CD4-positive, alpha-beta T cell treated with Interleukin-12 subunit alpha and Interleukin-12 subunit beta, for 1 hour (primary cell): ENCODE measurements at regions not wholly inside any gene's neighbourhood (a gene's known extent, or its start where the extent isn't known, plus 50 kb on each side); places are given as distances from the start of the nearest gene placed in this dataset.
"Not testable (repeated sequence)": the region's sequence is repeated elsewhere in the genome, so short reads cannot be mapped to it uniquely, and the experiment has no call there.

ENCODE experiments used
- DNase-seq: peaks from one replicate; pipeline ENCODE4 v3.0.0-alpha.2; 2020

DNA sequence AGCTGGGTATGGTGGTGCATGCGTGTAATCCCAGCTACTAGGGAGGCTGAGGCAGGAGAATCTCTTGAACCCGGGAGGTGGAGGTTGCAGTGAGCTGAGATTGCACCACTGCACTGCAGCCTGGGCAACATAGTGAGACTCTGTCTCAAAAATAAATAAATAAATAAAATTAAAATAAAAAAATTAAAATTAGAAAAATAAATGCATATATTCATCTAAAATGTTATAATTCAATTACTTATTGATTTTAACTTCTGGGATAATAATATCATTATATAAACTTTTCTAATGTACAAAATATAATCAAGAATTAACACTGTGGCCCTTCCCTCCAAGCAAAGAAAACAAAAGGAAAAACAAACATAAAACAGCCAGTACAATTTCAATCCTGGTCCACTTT is 485.4 kb upstream of the SOX11 start:
- DNase-seq, result not testable (repeated sequence)

DNA sequence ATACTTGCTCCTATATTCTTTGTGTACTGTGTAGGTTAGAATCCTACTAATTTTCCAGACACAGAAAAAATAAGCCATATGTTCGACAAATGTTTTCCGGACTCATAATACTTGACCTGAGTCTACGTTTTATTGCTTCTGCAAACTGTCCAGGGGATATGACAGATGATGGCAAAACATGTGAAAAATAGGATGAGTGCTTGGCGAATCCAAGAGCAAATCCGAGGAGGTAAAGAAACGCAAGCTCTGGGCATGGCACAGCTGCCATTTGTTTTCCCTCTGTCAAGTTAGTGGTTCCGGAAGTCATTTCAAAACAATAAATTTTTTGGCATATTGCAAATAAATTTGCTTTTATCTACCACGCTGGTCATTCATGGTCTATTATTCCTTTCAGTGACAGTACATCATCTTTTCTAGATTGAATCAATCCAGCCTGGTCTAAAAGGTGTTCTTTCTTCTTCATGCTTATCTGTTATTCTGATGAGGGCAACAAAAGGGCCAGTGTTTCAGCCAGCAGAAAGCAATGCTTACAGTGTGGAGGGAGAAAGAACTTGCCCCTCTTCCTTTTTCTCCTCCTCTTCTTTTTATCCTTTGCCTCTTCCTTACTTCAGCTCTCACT is 476.1 kb upstream of the SOX11 start:
- DNase-seq, result no peak

DNA sequence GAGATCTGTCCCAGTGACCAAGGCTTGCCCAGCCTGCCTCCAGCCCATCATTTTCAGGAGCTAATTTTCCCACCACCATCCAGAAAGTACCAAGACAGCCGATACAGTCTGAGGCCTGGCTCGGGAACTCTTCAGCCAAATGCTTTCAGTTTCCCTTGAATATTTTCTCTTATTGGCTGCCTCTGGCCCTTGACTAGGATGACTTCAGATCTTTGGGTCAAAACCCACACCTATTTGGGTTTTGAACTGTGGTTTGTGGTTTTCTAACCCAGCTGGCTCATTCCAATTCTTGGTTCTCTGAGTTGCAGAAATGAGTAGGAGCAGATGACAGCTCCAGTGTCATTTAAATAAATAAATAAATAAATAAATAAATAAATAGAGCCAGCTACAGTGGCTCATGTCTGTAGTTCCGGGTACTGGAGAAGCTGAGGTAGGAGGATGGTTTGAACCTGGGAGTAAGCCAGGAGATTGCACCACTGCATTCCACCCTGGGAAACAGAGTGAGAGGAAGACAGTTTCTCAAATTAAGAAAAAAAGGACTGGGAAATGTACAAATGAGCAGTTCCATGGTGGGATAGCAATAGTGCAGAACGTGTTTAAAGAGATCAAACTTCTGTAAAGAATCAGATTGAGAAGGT is 465.0 kb upstream of the SOX11 start:
- DNase-seq, result no peak

DNA sequence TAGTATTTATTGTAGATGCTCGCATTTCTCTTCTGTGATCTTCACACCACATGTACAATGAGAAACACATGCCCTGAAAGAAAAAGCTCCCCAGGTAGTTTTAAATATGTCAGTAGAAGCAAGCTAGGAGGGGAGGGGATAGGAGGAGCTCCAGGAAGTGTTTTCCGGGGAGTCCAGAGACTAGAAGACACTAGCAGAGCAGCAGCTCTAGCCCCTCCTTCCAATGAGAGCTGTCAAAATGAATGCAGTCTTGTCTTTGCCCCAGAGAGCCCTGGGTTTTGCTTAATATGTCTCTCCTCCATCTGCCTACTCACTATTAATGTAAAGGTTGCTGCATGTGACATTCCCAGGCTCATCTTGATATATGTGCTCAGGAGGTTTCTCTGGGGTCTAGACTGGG is 462.6 kb upstream of the SOX11 start:
- no peak for DNase-seq

DNA sequence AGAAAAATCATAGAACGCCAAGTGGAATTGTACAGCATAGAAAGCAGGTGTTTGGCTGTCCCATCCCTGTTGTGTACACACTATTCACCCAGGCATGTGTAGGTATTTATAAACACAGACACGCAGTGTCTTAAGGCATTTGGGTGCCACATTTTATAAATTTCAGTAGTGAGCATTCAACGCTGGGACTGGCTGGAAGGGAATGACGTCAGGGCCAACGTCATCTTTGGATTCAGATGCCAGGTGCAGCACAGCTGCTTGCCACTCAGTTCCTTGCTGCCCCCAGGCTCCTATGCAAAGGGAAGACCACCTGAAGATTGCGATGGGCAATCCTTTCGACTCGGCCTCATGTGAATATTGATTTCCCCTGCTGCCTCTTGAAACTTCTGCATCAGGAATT is 461.7 kb upstream of the SOX11 start:
- no peak for DNase-seq

DNA sequence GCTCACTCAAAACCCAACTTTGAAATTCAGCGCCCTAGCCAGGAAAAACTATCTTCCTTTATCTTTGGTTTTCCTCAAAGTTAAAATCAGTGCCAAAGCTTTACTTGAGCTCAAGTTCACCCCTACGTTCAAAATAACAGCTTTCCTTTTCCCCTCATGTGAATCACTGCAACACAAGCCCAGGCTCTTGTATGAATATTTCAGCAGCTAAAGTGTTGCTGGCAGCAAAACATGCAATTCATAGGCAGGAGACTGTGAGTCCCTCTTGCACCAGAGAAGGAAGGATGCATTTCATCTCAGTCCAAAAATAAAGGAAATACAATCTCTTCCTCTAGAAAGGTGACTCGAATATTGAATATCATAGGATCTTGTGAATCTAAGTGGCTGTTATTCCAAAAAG is 461.3 kb upstream of the SOX11 start:
- no peak for DNase-seq

DNA sequence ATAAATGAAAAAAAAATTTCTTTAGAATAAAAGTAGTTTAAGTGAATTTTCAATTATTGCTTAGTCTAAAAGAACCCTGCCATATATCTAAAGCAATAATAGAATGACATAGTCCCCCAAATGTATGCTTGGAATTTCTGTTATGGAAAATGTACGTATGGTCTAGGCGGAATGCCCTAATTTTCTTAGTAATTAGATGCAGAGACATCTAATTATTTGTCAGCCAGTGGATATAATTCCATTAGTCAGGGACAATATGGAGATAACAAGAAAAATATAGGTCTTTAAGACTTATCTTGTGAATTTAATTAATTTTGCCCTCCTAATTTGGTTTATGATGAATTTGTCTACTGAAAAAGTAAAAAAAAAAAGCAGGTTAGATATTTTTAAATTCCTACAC is 460.9 kb upstream of the SOX11 start:
- no peak for DNase-seq

DNA sequence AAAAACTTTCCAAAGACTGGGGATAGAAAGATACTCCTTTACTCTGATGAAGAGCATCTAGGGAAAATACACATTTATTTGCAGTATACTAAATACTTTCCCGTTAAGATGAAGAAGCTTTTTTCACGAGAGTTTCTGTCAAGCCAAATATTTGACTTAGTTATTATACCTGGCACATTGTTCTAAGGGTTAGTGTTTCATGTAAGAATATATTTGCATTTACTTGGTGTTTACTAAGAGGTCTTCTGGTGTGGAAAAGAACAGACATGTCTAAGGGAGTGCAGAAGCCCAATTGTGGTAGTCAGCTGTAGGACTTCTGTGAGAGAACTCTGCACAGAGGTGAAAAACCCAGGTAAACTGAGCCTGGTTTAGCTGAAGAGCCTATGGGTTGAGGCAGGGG is 457.6 kb upstream of the SOX11 start:
- no peak for DNase-seq

DNA sequence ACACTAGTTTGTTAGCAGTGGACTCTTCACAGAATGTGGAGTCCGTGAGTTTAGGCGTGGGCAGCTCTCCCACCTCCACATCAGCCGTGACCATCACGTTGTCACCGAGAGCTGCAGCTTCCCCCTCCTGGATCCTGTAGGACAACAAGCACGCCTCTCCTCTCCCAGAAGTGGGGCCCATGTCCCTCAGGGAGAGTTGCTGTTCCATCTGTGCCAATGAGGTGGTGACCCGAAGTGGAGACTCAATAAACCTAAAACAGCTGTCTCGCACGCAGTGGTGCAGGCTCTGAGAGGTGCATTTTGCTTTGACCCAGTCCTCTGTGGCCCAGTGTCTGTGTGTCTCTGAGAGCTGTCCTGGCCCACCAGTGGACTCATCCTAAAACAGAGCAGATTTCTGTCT is 456.5 kb upstream of the SOX11 start:
- no peak for DNase-seq

DNA sequence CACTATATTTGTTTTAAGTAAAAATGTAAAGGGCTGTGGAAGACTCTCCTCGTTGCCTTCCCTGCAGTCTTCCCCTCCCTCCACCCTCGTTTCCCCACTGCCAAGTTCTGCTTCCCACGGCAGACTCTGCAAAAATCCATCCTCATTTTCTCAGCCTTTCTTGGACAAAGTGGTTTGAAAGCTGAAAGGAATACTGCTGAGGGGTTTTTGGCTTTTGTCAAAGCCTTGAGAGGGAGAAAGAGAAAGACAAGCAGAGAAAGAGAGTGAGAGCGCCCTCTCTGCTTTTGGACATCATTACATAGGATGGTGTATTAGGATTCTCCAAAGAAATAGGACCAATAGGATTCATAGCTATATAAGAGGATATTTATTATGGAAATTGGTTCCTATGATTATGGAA is 455.9 kb upstream of the SOX11 start:
- DNase-seq, result no peak

DNA sequence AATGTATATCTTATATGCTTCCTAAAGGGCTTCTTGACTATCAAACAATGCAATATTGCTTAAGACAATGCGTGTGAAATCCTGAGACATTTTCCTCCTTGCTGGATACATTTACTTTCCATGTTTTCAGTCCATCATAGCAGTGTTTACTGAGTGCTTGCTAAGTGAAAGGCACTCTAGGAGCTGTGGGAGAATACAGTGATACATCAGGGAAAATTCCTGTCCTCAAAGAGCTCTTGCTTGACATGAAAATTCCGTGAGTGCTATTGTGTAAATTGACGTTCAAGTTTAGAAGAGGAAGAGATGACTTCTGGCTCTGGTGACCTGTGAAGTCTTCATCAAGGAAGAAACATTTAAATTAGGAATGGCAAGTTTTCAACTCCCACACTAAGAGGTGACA is 449.4 kb upstream of the SOX11 start:
- no peak for DNase-seq

DNA sequence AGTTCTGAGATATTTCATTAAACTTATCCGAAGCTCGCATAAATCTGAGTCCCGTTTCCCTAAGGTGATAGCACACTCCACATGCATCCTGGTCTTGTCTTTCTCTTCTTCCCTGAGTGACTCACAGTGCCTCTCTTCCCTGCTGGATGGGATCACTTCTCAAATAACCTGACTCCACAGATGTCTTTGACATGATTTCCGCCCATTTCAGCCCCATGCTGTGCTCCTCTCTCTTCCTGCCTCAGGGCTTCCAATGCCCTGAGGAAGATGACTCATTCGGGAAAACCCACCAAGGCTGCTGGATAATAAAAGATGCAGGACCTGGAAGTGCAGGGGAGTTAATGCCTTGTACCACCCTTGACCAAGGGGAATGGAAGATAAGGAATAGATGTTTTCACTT is 441.7 kb upstream of the SOX11 start:
- no peak for DNase-seq

DNA sequence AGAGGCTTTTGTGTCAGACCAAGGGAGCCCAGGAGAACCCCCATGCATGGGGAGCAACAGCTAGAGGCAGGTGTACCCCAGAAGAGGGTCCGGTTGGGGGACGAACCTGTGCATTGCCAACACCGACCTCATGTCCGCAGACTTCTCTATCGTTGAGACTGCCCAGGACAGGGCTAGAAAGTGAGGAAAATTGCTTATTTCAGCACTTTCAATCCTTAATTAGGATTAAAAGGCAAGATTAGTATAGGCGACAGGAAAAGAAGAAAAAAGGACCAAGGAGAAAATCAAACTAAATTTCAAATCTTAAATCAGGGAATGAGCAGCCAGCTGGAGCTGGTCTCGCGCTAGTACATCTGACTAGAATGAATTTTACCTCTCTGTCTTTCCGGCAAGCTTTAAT is 438.9 kb upstream of the SOX11 start:
- DNase-seq, result no peak

DNA sequence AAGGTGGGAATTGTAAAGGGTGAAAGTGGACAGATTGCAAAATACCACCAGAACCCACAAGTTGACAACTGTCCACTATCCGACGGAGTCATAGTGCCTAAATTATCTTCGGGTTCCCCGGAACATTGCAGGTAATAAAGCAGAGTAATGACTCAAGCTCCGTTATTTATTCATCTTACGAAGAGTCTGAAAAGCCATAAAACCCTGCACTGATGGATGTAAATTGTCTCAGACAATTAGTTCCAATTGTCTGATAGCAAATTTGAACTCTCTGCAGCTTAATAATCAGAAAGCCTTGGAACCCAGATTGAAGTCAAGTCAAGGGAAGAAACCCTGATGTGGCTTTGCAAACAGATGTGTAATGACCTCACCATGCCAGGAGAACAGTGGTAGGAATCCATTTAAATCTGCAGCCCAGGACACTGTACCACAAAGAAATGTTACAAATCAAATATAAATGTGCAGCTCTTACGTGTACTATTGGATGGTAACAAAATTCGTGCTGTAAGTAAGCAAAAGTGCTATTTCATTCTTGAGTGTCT is 437.3 kb upstream of the SOX11 start:
- no peak for DNase-seq

DNA sequence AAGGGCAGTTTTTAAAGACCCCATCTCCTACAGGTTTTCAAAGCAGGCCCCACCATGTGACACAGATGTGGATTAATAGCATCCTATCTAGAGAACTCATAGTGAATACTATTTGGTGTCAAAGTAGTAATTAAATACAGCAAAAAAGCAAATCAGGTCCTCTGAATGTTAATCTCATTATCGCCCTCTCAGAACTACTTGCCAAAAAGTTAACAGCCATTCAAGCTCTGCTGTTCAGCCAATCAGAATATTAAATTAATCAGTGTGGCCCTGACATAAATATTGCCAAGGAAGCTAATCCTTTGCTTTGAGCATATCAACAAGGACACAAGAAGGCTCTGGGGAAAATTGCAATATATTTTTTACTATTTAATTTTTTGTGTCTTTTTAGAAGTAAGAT is 428.9 kb upstream of the SOX11 start:
- no peak for DNase-seq

DNA sequence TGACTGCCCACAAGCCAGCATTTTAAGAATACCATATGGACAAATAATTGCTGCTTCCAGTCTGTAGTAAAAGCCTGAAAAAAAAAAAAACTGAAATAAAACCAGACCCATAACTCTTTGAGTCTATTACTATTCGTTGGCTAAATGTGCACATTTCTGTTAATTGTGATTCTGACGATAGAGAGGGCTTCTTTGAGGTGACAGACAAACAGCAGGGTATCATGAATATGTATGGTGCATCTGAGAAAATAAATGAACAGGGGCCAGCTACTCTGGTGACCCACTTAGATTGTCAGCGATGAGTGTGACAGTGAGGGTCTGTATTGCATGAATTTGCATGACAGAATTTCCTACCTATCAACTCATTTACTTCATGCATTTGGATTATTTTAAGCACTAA is 427.8 kb upstream of the SOX11 start:
- no peak for DNase-seq

DNA sequence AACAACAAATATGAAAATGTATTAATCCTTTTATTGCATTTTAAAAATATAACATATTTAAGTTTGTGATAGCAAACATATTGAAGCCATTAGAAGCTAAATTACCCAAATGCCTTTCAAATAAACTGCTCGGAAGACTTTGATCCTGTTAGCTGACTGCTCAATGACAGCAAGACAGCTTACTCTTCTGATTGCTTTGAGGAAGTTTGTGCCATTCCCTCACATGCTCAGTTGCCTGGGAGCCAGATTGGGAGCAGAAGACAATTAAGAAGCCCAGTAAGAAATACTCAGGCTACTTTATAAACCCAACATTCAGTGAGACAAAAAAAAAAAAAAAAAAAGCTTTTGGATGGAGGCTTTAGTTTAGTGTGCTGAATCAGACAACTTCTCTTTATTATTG is 407.1 kb upstream of the SOX11 start:
- no peak for DNase-seq

DNA sequence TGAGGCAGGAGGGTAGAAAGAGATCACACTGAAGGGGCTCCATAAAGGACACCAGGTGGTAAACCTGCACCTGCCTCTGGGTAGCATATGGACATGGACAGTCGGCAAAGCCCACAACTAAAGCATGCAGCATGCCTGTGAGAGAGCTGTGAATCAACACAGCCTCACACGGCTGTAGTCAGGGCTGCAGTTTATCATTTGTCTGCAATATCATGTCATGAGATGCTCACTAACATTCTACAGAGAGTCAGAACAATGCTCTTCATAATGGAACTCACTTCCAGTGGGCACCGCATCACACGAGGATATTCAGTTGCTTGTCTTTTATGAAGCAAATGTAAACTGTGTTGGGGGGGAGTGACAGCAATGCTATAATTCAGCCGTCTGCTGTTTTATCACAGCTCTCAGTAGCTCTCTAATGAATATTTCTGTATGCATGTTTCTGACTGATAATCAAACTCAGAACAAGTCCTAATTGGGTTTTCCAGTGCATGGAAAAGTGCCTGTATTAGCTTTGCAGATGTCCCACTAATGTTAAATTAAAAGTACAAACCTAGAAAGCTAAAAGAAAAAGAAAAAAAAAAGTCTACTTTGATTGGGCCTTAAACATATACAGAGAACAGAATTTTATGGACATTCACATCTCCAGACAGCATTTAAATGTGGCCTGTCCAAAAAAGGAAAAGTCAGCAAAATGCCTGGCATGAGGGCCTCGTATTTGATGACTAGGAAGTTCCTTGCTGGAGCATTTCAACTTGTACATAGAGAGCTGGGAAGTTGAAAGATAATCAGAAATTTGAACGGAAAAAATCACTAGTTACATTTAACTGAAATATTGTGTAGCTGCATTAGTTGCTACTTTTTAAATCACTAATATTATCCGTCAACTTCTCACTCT is 406.1 kb upstream of the SOX11 start:
- DNase-seq, result no peak

DNA sequence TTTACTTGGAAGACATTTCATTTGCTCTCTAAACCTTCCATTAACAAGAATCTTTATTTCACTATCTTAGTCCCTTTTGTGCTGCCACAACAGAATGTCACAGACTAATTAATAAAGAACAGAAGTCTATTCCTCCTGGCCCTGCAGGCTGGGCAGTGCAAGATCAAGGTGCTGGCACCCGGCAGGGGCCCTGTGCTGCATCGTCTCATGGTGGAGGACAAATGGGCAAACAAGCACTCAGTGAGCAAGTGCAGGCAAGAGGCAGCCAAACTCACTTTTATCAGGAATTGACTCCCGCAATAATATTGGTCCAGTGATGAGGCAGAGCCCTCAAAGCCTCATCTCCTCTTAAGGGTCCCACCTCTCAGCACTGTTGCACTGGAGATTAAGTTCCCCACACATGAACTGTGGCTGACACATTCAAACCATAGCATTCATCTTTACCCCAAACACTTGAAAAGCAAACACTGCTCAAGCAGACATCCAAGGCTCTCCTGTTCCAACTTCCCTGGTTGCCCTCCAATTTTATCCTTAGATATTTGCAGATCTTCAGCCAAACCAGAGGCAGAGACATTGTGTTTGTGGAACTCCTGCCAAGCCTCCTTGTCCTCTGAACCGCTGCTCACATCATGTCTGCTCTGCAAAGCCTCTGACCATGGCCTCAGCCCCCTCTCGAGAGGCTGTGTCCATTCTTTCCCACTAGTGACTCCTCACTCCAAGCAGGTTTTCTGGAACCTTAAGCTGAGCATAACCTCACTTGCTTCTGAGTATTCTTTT is 404.4 kb upstream of the SOX11 start:
- DNase-seq, result no peak

DNA sequence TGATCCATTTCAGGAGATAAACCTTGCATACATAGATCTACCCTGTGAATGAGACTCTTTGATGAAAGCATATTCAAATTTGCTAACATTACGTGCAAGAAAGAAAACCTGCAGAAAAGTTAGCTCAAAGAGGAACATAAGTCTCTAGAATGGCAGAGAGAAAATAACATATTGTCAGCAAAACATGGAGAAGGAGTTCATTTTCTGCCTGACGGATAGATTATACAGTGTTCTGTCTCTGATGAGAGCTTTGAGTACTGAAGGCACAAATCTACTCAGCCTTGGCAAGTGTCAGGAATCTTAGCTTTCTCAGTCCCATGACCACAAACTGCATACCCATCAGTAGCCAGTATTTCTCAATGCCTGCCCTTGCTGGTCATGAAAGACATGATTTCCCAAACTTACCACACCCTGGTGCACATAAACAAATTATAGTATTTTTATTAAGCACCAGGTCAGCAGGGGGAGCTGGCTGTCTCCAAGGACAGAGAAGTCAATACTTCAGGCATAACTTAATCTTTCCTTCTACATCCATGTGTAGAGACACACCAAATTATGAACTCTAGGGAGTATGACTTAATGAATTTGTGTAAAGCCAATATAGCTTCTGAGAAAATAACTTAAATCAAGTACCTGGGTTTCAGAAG is 401.2 kb upstream of the SOX11 start:
- no peak for DNase-seq

DNA sequence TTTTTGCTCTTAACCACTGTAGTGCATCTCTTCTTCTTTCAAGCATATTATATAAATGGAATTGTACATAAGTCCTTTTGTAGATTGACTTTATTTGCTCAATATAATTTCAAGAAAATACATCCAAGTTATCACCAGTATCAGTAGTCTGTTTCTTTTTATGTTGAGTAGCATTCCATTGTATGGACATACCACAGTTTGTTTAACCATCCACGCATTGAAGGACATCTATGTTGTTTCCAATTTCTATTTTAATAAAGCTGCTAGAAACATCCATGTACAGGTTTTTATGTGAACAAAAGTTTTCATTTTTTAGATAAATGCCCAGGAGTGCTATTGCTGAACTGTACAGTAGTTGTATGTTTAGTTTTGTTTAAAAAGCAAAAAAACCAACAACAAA is 387.5 kb upstream of the SOX11 start:
- DNase-seq, result no peak

DNA sequence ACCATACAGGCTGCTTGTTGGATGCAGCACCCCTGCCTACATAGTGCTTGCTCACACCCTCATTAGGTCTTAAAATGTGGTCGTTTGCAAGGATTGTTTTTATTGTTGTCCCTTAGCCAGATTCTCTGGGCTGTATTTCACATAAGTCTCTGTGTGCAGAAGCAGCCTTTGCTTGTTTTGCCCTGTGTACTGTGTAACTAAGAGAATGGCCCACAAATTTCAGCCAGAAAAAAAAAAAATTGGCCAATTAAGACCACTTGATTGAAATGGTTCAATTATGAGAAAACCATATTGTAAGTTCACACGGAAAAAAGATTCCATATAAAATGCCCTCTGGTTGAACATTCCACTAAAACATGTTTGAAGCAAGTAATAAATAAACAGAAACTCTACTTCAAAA is 377.1 kb upstream of the SOX11 start:
- DNase-seq, result no peak

DNA sequence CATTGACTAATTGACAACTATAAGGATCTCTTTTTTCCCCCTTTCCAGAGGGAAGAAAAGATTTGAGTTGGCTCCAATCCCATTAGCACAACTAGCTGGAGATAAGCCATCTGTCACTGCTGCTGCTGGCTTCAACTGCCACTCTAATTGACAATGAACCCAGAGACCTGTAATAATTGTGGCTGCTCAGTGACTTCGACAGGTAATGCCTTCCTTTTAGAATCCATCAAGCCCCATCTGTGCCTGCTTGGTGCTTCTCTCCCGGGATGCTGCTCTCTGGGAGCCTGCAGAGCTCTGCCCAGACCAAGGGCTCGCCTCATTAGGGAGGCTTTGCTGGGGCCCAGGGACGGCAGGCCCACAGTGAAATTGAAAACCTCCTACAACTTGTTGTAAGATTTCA is 376.7 kb upstream of the SOX11 start:
- no peak for DNase-seq
